OCI-LY7 (cell line): ENCODE measurements at regions not wholly inside any gene's neighbourhood (a gene's known extent, or its start where the extent isn't known, plus 50 kb on each side); places are given as distances from the start of the nearest gene placed in this dataset.

ENCODE experiments used
- BruUV-seq: library from RNA; stranded (reverse); fragments of 400-500 nt; replicated peaks from 2 replicates; lab custom pipeline; 2021; lab: Mats Ljungman, UMichigan
- CTCF ChIA-PET: fragments of 300-600 bp; sonication (Branson Sonifier 250); formaldehyde crosslinking; loops from one replicate; lab custom pipeline; 2022; ENCODE audit warnings: antibody characterized with exemption; ENCODE audit not compliant: unreplicated experiment; lab: Charles Lee
- POLR2A ChIA-PET: fragments of 300-600 bp; sonication (Branson Sonifier 250); formaldehyde crosslinking; loops from one replicate; lab custom pipeline; 2022; ENCODE audit warnings: antibody characterized with exemption; lab: Charles Lee
- DNase-seq: peaks from one replicate; pipeline ENCODE4 v3.0.0-alpha.2; 2015; ENCODE audit warnings: low spot score
- H2AFZ ChIP-seq: fragments of 200-600 bp; sonication (generic), shearing (Covaris generic); 2 replicates; pipeline ENCODE4 v1.6.1; 2014; ENCODE audit warnings: mild to moderate bottlenecking, antibody characterized with exemption, low read length, moderate library complexity
- H3K27ac ChIP-seq: fragments of 200-600 bp; sonication (generic); 2 replicates; pipeline ENCODE4 v1.5.1; 2014; ENCODE audit warnings: mixed run types, low read depth, mild to moderate bottlenecking, moderate library complexity, low read length, inconsistent platforms; ENCODE audit not compliant: poor library complexity, severe bottlenecking
- H3K36me3 ChIP-seq: fragments of 200-600 bp; sonication (generic); 2 replicates; pipeline ENCODE4 v1.6.1; 2014; ENCODE audit warnings: mild to moderate bottlenecking, antibody characterized with exemption, low read length, moderate library complexity, mixed read lengths; ENCODE audit not compliant: insufficient read depth
- H3K4me1 ChIP-seq: fragments of 200-600 bp; sonication (generic); 2 replicates; pipeline ENCODE4 v1.5.1; 2014; ENCODE audit warnings: mild to moderate bottlenecking, low read length; ENCODE audit not compliant: insufficient read depth, poor library complexity, severe bottlenecking
- H3K4me2 ChIP-seq: fragments of 200-600 bp; sonication (generic); 2 replicates; pipeline ENCODE4 v1.6.1; 2014; ENCODE audit warnings: mild to moderate bottlenecking, low read length
- H3K4me3 ChIP-seq: fragments of 200-600 bp; sonication (generic); 2 replicates; pipeline ENCODE4 v1.5.1; 2014; ENCODE audit warnings: mild to moderate bottlenecking, low read depth, low read length; ENCODE audit not compliant: poor library complexity, severe bottlenecking
- H3K79me2 ChIP-seq: fragments of 200-600 bp; sonication (generic); 2 replicates; pipeline ENCODE4 v1.6.1; 2016; ENCODE audit warnings: low read depth, mild to moderate bottlenecking, low read length, moderate library complexity, mixed read lengths; ENCODE audit not compliant: insufficient read depth
- H3K9me2 ChIP-seq: fragments of 200-600 bp; sonication (generic); 2 replicates; pipeline ENCODE4 v1.6.1; 2016; ENCODE audit warnings: mild to moderate bottlenecking, low read length, mixed read lengths; ENCODE audit not compliant: insufficient read depth
- H3K9me3 ChIP-seq: fragments of 200-600 bp; sonication (generic); 2 replicates; pipeline ENCODE4 v1.6.1; 2014; ENCODE audit warnings: mild to moderate bottlenecking, mixed run types, low read length, mixed read lengths
- H4K20me1 ChIP-seq: fragments of 200-600 bp; sonication (generic); 2 replicates; pipeline ENCODE4 v1.6.1; 2014; ENCODE audit warnings: mild to moderate bottlenecking, antibody characterized with exemption, low read length, moderate library complexity, mixed read lengths; ENCODE audit not compliant: insufficient read depth
- EZH2phosphoT487 ChIP-seq: fragments of 200-600 bp; sonication (generic); IDR thresholded peaks from 2 replicates; pipeline ENCODE4 v1.6.1; 2018; ENCODE audit warnings: low read depth, borderline replicate concordance, mild to moderate bottlenecking, mixed run types, antibody characterized with exemption, low read length, moderate library complexity, mixed read lengths
- intact Hi-C: fragments of 100-400 bp; cut with micrococcal nuclease; formaldehyde crosslinking; loops from one replicate; pipeline ENCODE4 v1.10.0; 2022; ENCODE audit not compliant: unreplicated experiment
- TF ChIP-seq, protein P1 (sequence below): fragments of 200-600 bp; sonication (generic); conservative IDR thresholded peaks from 2 replicates; pipeline ENCODE4 v1.5.1; 2014; ENCODE audit warnings: mild to moderate bottlenecking, antibody characterized with exemption, low read length, moderate library complexity, mixed read lengths

- TF ChIP-seq EZH2phosphoT487 = no peak
- TF ChIP-seq, protein P1, sequence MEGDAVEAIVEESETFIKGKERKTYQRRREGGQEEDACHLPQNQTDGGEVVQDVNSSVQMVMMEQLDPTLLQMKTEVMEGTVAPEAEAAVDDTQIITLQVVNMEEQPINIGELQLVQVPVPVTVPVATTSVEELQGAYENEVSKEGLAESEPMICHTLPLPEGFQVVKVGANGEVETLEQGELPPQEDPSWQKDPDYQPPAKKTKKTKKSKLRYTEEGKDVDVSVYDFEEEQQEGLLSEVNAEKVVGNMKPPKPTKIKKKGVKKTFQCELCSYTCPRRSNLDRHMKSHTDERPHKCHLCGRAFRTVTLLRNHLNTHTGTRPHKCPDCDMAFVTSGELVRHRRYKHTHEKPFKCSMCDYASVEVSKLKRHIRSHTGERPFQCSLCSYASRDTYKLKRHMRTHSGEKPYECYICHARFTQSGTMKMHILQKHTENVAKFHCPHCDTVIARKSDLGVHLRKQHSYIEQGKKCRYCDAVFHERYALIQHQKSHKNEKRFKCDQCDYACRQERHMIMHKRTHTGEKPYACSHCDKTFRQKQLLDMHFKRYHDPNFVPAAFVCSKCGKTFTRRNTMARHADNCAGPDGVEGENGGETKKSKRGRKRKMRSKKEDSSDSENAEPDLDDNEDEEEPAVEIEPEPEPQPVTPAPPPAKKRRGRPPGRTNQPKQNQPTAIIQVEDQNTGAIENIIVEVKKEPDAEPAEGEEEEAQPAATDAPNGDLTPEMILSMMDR = no peak
- ChIA-PET POLR2A (no interaction called here), CTCF (no interaction called here)
- BruUV-seq = no TSS peak
- Histone ChIP-seq H3K36me3 (no peaks in the 10 kb centered on the region), H3K4me3 (no peak overlapping the region), H3K4me2 (no peak overlapping the region), H3K9me3 (peaks cover 15% of the 10 kb centered on the region; the same call in 1 of the 2 replicates), H3K4me1 (no peaks in the 10 kb centered on the region), H2AFZ (no peak overlapping the region), H4K20me1 (no peaks in the 10 kb centered on the region), H3K27ac (no peak overlapping the region), H3K79me2 (no peaks in the 10 kb centered on the region), H3K9me2 (no peaks in the 10 kb centered on the region)
- intact Hi-C loops = no loop called here
- no peak for DNase-seq
Observed at GRCh38 chr12:109663795-109664194, 49.8 kb upstream of the FAM222A start.
